ENCODE measurements at regions not wholly inside any gene's neighbourhood (a gene's known extent, or its start where the extent isn't known, plus 50 kb on each side); places are given as distances from the start of the nearest gene placed in this dataset.
"Not testable (repeated sequence)": the region's sequence is repeated elsewhere in the genome, so short reads cannot be mapped to it uniquely, and the experiment has no call there.

DNA sequence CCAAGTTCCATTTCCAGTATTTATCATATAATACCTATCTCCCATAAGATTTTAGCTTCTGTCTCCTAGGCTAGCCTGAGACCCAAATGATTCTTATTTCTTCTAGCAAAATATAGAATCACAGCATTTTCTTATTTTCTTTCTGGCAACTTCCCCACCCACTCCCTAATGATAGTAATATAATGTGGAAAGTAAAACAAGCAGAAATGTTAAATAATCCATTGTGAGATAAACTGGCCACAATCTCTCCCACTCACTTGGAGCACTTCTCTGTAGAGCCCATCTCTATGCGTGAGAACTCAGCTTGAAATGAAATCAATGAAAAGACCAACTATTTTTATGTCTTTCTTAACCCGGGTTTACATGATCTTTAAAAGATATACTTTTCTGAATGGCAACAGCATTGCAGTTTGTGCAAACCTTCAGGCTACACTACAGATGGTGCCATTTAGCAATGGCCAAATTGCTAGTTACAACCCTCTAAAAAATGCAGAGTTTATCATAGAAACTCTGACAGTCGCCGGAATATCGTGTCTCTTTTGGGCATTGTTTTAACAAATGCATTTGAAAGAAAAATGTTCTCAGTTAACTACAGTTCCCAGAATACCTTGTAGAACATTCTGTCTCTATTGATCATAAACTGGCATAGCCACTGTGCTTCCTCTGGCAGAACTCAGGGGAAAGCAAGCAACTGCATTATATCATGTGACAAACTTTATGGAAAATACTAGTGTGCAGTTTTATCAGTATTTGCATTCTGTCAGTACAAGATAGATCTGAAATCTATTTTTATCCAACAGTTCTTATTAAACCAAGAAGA is 1407.4 kb upstream of the ZEB2 start:
- no peak for DNase-seq

DNA sequence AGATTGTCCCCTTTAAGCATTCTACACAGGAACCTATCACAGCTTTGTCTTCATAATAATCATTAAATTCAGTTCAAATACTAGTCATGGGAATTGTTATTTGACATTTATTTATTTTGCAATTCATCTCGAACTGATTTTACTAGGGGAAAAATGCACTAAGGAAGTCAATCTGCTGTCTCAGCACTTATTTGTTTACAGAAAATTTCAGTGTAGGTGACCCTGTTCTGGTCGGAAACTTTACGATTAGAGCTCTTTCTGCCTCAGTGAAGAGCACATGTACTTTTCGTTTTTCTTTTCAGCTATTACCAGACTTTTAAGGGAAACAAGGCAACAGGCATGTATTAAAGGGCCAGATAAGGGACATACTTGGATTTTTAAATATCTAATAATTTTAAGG is 1405.7 kb upstream of the ZEB2 start:
- no peak for DNase-seq

DNA sequence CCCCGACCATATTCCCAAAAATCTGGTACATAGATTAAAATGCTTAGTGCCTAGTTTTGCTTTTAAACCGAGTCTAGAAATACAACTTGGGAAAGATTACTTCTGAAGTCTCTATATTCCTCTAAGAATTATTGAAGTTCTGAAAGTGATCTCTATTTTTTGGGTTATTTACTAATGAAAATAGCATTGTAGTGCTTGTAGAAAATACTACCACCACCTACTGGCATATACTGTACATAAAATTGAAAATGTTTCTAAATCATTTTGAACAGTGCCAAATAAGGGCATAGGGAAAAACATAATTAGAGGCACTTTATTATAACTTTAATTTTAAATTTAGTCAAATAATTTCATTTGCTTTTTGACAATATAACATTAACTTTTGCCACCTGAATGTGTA is 1399.6 kb upstream of the ZEB2 start:
- DNase-seq: no peak

DNA sequence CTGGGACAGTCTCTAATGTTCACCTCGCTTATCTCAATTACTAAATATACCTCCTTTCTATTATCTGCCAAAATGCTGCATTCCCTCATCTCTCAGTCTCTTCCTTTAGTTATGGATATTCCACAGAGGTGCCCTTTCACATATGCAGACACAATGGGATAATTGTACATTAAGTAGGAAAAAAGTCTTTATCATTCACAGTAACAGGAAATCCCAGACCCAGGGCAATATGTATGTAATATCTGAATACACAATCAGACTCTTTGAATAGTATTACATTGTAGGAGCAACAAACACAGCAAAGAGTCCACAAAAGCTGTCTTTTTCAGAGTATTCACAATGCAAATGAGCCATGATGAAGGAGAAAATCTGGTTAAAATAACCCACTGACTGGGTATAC is 1399.0 kb upstream of the ZEB2 start:
- no peak for DNase-seq

- no peak for DNase-seq
Observed at GRCh38 chr2:145916799-145917198, 1396.9 kb upstream of the ZEB2 start.

DNA sequence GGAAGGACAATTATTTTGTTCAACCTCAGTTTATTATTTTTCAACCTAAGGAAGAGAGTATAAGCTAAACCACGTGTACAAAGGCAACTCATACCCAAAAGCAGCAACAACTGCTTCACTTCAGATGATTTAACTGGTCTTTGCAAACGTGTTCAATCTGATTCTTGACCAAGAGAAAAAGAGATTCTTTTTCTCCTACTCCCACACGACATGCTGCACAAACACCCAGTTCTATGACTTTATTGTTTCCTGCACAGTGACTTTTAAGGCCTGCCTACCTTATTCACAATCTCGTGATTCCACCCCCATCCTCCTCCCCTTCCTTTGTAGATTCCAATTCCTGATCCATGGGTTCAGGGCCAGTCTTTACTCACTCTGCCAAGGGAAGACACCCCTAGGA is 1394.8 kb upstream of the ZEB2 start:
- DNase-seq: no peak

- no peak for DNase-seq
Observed at GRCh38 chr2:145910416-145910815, 1390.5 kb upstream of the ZEB2 start.

GRCh38 chr2:145909766-145910165 is 1389.8 kb upstream of the ZEB2 start:
- DNase-seq: no peak

GRCh38 chr2:145909175-145909755 is 1389.3 kb upstream of the ZEB2 start:
- no peak for DNase-seq

DNA sequence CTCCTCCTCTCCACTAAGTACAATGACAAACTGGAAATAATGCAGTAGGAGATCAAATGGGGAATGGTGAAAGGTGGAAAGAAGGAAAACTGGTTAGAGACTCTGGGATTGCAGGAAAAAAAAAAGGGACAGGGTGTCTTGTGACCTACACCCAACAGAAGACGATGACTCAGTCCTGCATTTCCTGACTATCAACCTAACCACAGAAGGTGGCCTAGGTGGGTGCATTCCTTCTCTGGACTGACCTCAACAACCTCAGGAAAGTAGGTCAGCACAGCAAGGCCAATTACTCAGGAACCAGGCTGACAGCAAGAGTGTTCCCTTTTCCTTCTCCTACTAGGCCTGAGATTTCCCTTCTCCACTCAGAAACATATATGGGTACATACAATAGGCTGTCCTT is 1386.4 kb upstream of the ZEB2 start:
- DNase-seq: no peak

- no peak for DNase-seq
Observed at GRCh38 chr2:145905371-145905770, 1385.5 kb upstream of the ZEB2 start.

- DNase-seq: no peak
Observed at GRCh38 chr2:145897151-145897550, 1377.2 kb upstream of the ZEB2 start.

GRCh38 chr2:145887915-145888314 is 1368.0 kb upstream of the ZEB2 start:
- no peak for DNase-seq

DNA sequence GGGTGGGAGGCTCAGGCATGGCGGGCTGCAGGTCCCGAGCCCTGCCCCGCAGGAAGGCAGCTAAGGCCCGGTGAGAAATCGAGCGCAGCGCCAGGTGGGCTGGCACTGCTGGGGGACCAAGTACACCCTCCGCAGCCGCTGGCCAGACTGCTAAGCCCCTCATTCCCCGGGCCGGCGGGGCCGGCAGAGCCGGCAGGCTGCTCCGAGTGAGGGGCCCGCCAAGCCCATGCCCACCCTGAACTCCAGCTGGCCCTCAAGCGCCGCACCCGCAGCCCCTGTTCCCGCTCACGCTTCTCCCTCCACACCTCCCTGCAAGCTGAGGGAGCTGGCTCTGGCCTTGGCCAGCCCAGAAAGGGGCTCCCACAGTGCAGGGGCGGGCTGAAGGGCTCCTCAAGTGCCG is 1361.1 kb upstream of the ZEB2 start:
- not testable (repeated sequence) for DNase-seq

- no peak for DNase-seq
Observed at GRCh38 chr2:145875016-145875415, 1355.1 kb upstream of the ZEB2 start.

DNA sequence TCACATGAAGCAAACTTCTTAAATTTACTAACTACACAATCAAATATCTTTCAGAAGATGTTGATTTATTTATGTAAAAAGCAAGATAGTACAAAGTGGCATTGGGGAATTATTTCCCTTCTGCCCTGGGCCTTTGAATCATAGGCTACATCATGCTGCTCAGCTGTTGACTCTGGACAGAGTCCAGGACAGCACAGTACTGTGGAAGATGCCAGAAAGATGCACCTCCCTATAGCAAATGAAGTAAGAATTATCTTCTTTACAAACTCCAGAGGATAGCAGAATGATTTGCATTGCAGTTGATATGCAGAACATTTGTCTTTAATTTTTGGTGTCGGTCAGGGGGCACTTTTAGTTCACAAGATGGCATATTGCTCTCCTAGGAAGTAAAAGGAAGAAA is 1354.5 kb upstream of the ZEB2 start:
- no peak for DNase-seq

- no peak for DNase-seq
Observed at GRCh38 chr2:145864501-145864900, 1344.6 kb upstream of the ZEB2 start.

GRCh38 chr2:145861940-145862339 is 1342.0 kb upstream of the ZEB2 start:
- DNase-seq: no peak

DNA sequence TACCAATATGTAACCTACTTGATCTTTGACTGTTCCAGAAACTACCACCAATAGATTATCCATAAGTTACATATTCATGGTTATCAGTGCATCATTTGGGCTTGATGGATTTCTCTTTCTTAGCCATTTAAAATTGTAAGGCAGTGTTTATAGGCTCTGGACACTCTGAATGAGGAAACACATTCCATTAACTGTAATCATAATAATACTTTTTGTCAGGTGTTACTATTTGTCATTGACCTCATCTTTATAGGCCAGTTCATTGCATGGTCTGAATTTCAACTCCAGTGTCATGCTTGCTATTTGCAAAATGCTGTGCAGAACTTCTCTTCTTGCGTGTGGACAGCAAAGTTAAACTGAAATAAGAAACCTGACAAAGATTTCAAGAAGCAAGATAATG is 1340.2 kb upstream of the ZEB2 start:
- DNase-seq: no peak

DNA sequence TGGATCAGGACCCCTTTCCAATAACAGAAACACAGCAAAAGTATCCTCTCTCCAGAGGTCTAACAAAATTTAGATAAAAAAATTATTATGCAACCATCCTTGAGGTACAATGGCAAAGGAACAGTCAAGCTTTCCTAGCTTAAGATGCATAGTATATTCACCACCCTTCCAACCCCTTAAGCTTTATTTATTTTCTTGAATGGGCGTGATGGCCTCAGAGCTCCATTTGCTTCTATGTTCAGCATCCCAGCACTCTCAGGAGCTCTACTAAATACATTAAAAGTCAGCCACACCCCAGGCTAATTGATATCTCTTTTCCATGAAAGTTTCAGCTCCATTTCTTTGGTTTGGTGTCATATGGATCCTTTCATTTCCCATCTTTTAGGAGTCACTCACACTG is 1335.2 kb upstream of the ZEB2 start:
- no peak for DNase-seq

GRCh38 chr2:145854039-145854755 is 1334.3 kb upstream of the ZEB2 start:
- DNase-seq: no peak

- DNase-seq: no peak
Observed at GRCh38 chr2:145851730-145852129, 1331.8 kb upstream of the ZEB2 start.

DNA sequence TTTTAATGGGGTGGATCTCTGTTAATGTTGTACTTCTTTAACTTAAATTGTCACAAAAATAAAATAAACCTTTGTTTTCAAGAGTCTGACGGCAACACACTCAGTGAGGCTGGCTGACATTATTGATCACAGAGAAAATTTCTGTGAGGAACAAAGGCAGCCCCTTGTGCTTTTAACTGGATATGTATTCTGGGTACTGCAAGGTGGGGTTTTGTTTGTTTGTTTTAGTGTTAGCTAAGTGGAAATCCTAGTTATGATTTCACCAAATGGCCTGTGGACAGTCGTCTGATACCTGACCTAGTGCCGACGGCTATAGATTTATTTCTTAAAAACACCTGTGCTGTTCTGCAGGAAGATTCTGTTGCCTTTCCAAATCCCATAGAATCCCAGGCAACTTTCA is 1329.5 kb upstream of the ZEB2 start:
- DNase-seq: no peak

- no peak for DNase-seq
Observed at GRCh38 chr2:145846982-145847381, 1327.1 kb upstream of the ZEB2 start.

All from inflammatory macrophage treated with lipopolysaccharide for 4 hours (primary cell).